Cardiac fibroblast (primary cell): ENCODE measurements at regions not wholly inside any gene's neighbourhood (a gene's known extent, or its start where the extent isn't known, plus 50 kb on each side); places are given as distances from the start of the nearest gene placed in this dataset.

Experiments
- DNase-seq, 2 donors: peaks; one replicate each; pipeline versions ENCODE4 v3.0.0 to v3.0.0-alpha.2; 2010; ENCODE audit warnings: low read depth in 2 of 2
- H3K4me3 ChIP-seq, 2 donors: replicated peaks in 1 of 2; 1 replicate in 1 of 2; 2 replicates in 1 of 2; pipeline ENCODE4 v1.5.1; 2011; ENCODE audit warnings: low read depth in 2 of 2, low read length in 2 of 2, mild to moderate bottlenecking in 2 of 2, moderate library complexity in 1 of 2
- TF ChIP-seq, protein P1 (sequence below): IDR thresholded peaks from one replicate; pipeline ENCODE4 v1.5.1; 2011; ENCODE audit warnings: low read depth, mild to moderate bottlenecking, low read length, inconsistent platforms

DNA sequence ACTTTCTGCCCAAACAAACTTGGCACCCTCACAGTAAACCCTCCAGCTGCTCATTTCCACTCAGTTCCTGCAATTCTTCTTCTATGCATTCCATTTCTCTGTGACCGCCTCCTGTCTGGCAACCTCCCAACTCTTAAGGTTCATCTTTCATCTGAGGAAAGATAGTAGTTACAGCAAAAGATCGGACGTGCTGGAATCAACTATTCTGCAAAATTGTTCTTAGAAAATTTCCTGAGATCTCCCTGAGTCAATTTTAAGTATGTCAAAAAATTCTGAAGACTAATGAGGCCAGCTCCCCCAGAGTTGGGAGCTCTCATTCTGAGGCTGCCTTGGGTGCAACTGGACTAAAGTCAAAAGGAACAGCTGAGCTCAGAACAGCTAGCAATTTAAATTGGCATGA, 1026.0 kb downstream of the ADGRL3 start:
- TF ChIP-seq, protein P1, sequence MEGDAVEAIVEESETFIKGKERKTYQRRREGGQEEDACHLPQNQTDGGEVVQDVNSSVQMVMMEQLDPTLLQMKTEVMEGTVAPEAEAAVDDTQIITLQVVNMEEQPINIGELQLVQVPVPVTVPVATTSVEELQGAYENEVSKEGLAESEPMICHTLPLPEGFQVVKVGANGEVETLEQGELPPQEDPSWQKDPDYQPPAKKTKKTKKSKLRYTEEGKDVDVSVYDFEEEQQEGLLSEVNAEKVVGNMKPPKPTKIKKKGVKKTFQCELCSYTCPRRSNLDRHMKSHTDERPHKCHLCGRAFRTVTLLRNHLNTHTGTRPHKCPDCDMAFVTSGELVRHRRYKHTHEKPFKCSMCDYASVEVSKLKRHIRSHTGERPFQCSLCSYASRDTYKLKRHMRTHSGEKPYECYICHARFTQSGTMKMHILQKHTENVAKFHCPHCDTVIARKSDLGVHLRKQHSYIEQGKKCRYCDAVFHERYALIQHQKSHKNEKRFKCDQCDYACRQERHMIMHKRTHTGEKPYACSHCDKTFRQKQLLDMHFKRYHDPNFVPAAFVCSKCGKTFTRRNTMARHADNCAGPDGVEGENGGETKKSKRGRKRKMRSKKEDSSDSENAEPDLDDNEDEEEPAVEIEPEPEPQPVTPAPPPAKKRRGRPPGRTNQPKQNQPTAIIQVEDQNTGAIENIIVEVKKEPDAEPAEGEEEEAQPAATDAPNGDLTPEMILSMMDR, result no peak
- no peak overlapping the region for H3K4me3 ChIP-seq
- peak; percentile 2 to 5 for DNase-seq

DNA sequence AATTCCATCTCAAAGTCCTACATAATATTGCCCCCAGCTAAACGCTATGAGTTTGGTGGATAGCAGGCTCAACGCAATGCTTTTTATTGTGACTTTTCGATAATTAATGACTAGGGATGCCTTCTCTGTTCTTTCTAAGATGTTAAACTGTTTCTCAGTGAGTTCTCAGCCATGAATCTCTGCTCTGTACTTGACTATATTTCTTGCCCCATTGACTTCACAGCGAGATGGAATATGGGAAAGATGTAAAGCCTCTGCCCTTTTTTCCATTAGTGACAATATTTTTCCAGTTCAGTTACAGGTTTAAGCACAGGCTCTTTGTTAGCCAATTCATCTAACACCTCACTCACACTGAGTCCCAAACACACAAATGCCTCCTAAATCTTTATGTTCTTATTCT, 1022.0 kb downstream of the ADGRL3 start:
- DNase-seq, result no peak
- H3K4me3 ChIP-seq, result no peak overlapping the region

DNA sequence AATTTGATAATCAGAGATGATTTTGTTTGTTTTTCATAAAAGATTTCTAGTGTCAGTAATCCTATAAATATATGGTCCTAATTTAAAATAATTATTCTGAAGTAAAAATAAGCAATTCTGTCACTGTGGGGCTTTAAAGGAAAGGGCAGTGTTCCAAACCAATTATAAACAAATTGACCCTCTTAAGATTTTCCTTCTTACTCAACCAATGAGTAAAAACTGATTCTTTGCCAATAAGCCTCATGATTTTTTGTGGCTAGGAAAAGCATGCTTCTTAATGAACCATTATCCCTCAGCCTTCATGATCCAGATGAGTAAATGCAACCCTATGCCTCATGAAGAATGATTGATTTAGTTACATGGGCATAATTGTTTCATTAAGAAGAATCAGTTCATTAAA, 1010.4 kb downstream of the ADGRL3 start:
- no peak for DNase-seq
- H3K4me3 ChIP-seq, result no peak overlapping the region
- TF ChIP-seq, protein P1, result no peak

More for the DNA sequence above, 1022.0 kb downstream of the ADGRL3 start:
- TF ChIP-seq, protein P1, result no peak

DNA sequence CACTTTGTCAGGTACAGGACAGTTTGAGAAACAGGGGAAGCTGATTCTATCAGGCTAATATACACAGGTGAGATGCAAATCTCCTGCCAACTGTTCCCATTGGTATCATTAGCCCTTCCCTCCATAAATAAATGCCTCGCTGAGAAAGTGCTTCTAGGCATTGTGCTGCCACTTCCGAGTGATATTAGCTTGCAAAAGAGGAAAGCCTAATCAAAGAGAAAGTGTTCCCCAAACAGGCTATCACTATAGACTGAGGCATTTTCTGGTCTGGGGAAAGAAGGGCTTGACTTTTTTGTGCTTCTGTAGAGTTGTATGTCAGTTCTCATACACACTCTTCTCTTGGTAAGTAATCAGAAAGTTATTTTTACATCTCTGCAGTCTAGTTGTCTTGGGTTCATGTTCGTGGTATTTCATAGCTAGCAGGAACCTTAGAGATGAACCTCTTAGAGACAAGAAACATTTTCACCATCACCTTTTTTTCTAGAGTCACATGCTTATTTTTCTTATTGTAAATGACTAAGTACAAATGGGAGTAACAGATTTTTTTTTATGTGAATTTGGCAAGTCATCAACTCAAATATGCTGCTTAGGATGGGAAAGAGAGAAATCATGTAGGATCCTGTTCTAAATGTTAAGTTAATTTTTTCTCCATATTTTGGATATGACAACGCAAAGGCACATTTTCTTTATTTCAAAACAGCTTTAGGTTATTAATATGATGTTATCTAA, 1009.8 kb downstream of the ADGRL3 start:
- TF ChIP-seq, protein P1, result no peak

DNA sequence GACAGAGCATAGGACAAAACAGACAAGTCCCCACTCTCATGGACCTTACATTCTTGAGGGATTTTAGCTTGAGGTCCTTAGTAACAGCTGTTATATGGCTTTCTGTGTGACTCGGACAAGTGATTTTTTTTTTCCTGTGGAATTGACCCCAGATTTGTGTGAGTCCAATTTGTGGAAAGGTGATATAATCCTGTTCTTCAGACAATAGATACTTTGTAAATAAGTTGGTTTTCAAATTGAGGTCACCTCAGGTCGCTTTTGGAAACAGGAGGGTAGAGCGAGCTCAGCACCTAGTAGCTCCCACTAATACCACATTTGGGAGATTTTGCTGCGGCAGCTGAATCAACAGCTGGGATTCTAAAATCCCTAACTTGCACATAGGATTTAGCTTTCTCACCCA, 1008.8 kb downstream of the ADGRL3 start:
- TF ChIP-seq, protein P1, result no peak
- DNase-seq, result no peak
- no peak overlapping the region for H3K4me3 ChIP-seq

More for the DNA sequence above, 1009.8 kb downstream of the ADGRL3 start:
- no peak overlapping the region for H3K4me3 ChIP-seq
- no peak for DNase-seq

DNA sequence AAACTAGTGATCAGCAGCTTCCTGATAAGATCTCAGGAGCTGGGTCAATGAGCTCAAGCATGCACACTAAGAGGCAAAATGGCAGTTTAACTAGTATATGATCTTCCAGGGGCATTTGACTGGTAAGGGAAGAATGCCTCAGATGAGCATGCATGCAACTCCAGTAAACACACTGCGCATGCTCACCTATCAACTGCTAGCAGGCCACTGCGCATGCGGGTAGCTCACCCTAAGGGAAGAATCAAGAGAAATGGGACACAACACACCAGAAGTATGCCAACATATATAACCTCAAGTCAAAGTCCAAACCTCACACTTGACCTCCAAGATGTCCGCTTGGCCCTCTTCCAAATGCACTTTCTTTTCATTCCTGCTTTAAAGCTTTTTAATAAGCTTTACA, 1004.0 kb downstream of the ADGRL3 start:
- TF ChIP-seq, protein P1, result no peak
- H3K4me3 ChIP-seq, result no peak overlapping the region
- DNase-seq, result no peak
